Mesenchymal stem cell (in vitro differentiated cells and primary cell): ENCODE measurements at regions not wholly inside any gene's neighbourhood (a gene's known extent, or its start where the extent isn't known, plus 50 kb on each side); places are given as distances from the start of the nearest gene placed in this dataset.

Experiments used
- DNase-seq: peaks from one replicate; pipeline ENCODE4 v3.0.0-alpha.2; 2013
- H2AFZ ChIP-seq: one replicate; pipeline ENCODE4 v1.6.1; 2013; ENCODE audit warnings: low read depth, mild to moderate bottlenecking, control low read depth, inconsistent platforms, low read length, moderate library complexity
- H2AK5ac ChIP-seq: 2 replicates; pipeline ENCODE4 v1.6.1; 2013; ENCODE audit warnings: low read length, moderate library complexity, mild to moderate bottlenecking, inconsistent platforms; ENCODE audit not compliant: severe bottlenecking
- H2BK120ac ChIP-seq: one replicate; pipeline ENCODE4 v1.6.1; 2013; ENCODE audit warnings: low read depth, mild to moderate bottlenecking, inconsistent platforms, low read length, moderate library complexity
- H2BK12ac ChIP-seq, 2 experiments: one replicate each; pipeline ENCODE4 v1.6.1; 2013; ENCODE audit warnings: inconsistent platforms in 2 of 2, low read length in 2 of 2, mild to moderate bottlenecking in 2 of 2, moderate library complexity in 2 of 2, control low read depth in 1 of 2
- H2BK15ac ChIP-seq: one replicate; pipeline ENCODE4 v1.6.1; 2013; ENCODE audit warnings: mild to moderate bottlenecking, low read depth, inconsistent platforms; ENCODE audit not compliant: poor library complexity, severe bottlenecking
- H2BK5ac ChIP-seq: 2 replicates; pipeline ENCODE4 v1.6.1; 2013; ENCODE audit warnings: low read depth, mild to moderate bottlenecking, low read length, control low read depth, inconsistent platforms; ENCODE audit not compliant: poor library complexity, severe bottlenecking
- H3K14ac ChIP-seq, 2 experiments: one replicate each; pipeline ENCODE4 v1.6.1; 2013; ENCODE audit warnings: inconsistent platforms in 2 of 2, low read length in 2 of 2, control low read depth in 1 of 2, mild to moderate bottlenecking in 1 of 2, moderate library complexity in 1 of 2
- H3K18ac ChIP-seq, 2 experiments: one replicate each; pipeline ENCODE4 v1.6.1; 2013; ENCODE audit warnings: inconsistent platforms in 2 of 2, low read length in 2 of 2, control low read depth in 1 of 2, low read depth in 1 of 2, mild to moderate bottlenecking in 1 of 2
- H3K23ac ChIP-seq, 2 experiments: one replicate each; pipeline ENCODE4 v1.6.1; 2013; ENCODE audit warnings: inconsistent platforms in 2 of 2, low read length in 2 of 2, mild to moderate bottlenecking in 2 of 2, moderate library complexity in 2 of 2, control low read depth in 1 of 2
- H3K27ac ChIP-seq: 2 replicates; pipeline ENCODE4 v1.5.1; 2013; ENCODE audit warnings: mild to moderate bottlenecking, moderate library complexity, low read length, control low read depth, inconsistent platforms; ENCODE audit not compliant: poor library complexity, severe bottlenecking
- H3K27me3 ChIP-seq, 2 experiments: 2 replicates each; pipeline versions ENCODE4 v1.6.1 to v1.7.0; 2013; ENCODE audit warnings: low read length in 2 of 2, mild to moderate bottlenecking in 2 of 2, moderate library complexity in 2 of 2, control low read depth in 1 of 2, inconsistent platforms in 1 of 2; ENCODE audit not compliant: control insufficient read depth in 1 of 2, insufficient read depth in 1 of 2
- H3K36me3 ChIP-seq, 2 experiments: 2 replicates each; pipeline versions ENCODE4 v1.6.1 to v1.7.0; 2013; ENCODE audit warnings: low read length in 2 of 2, control low read depth in 1 of 2, inconsistent platforms in 1 of 2, low read depth in 1 of 2, mild to moderate bottlenecking in 1 of 2; ENCODE audit not compliant: insufficient read depth in 2 of 2, control insufficient read depth in 1 of 2
- H3K4ac ChIP-seq, 2 experiments: one replicate each; pipeline ENCODE4 v1.6.1; 2013; ENCODE audit warnings: inconsistent platforms in 2 of 2, low read length in 2 of 2, mild to moderate bottlenecking in 2 of 2, moderate library complexity in 2 of 2, control low read depth in 1 of 2, low read depth in 1 of 2
- H3K4me1 ChIP-seq: 2 replicates; pipeline ENCODE4 v1.6.1; 2013; ENCODE audit warnings: low read depth, low read length, control low read depth; ENCODE audit not compliant: control insufficient read depth, insufficient read depth
- H3K4me2 ChIP-seq: 2 replicates; pipeline ENCODE4 v1.6.1; 2013; ENCODE audit warnings: low read length, mild to moderate bottlenecking, inconsistent platforms; ENCODE audit not compliant: poor library complexity, severe bottlenecking
- H3K4me3 ChIP-seq, 2 experiments: 2 replicates each; pipeline versions ENCODE4 v1.5.1 to v1.7.0; 2013; ENCODE audit warnings: low read length in 2 of 2, mild to moderate bottlenecking in 2 of 2, control low read depth in 1 of 2, low read depth in 1 of 2; ENCODE audit not compliant: insufficient read depth in 1 of 2
- H3K79me1 ChIP-seq: replicated peaks from 2 replicates; pipeline ENCODE4 v1.6.1; 2013; ENCODE audit warnings: mild to moderate bottlenecking, control low read depth, low read length, inconsistent platforms; ENCODE audit not compliant: poor library complexity, severe bottlenecking
- H3K9ac ChIP-seq: 2 replicates; pipeline ENCODE4 v1.7.0; 2013; ENCODE audit warnings: mild to moderate bottlenecking, low read length, moderate library complexity
- H3K9me3 ChIP-seq: 2 replicates; pipeline ENCODE4 v1.7.0; 2013; ENCODE audit warnings: mild to moderate bottlenecking, low read length; ENCODE audit not compliant: control insufficient read depth
- H4K8ac ChIP-seq: one replicate; pipeline ENCODE4 v1.6.1; 2013; ENCODE audit warnings: inconsistent platforms, mild to moderate bottlenecking, low read length, moderate library complexity
- H4K91ac ChIP-seq: one replicate; pipeline ENCODE4 v1.6.1; 2013; ENCODE audit warnings: mild to moderate bottlenecking, low read length, inconsistent platforms
- WGBS: methylation state at CpG from one replicate; pipeline ENCODE4 v1.1.7; 2013; ENCODE audit warnings: mixed read lengths; 5-methylcytosine and 5-hydroxymethylcytosine counted together

DNA sequence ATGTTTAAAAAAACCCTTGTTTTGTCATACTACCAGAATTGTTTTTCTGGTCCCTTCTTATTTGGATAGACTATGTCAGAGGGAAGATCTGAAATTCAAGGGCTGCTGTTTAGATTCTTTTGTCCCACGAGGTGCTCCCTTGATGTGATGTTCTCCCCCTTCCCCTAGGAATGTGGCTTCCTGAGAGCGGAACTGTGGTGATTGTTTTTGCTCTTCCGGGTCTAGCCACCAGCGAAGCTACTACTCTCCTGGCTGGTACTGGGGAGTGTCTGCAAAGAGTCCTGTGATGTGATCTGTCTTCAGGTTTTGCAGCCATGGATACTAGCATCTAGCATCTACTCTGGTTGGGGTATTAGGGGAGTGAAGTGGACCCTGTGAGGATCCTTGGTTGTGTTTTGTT, 271.1 kb downstream of the DCAF12L2 start:
- H3K4ac ChIP-seq: no peak overlapping the region
- H3K9me3 ChIP-seq: peaks cover 8% of the 10 kb centered on the region
- H3K9ac ChIP-seq: no peak overlapping the region
- H2AFZ ChIP-seq: no peak overlapping the region
- H4K8ac ChIP-seq: no peak overlapping the region
- H2AK5ac ChIP-seq: no peak overlapping the region
- no peak overlapping the region for H3K4me3 ChIP-seq
- no peak for DNase-seq
- H2BK5ac ChIP-seq: no peak overlapping the region
- H3K79me1 ChIP-seq: no peaks in the 10 kb centered on the region
- no peak overlapping the region for H4K91ac ChIP-seq
- H2BK120ac ChIP-seq: no peak overlapping the region
- H3K36me3 ChIP-seq: no peaks in the 10 kb centered on the region
- H2BK12ac ChIP-seq: no peak overlapping the region
- H3K27me3 ChIP-seq: no peaks in the 10 kb centered on the region
- H3K18ac ChIP-seq: no peak overlapping the region
- WGBS: 72% methylated on average over 4 of the region's 4 CpGs
- H3K14ac ChIP-seq: no peak overlapping the region
- H3K27ac ChIP-seq: no peak overlapping the region
- no peak overlapping the region for H3K4me2 ChIP-seq
- H2BK15ac ChIP-seq: no peak overlapping the region
- no peaks in the 10 kb centered on the region for H3K4me1 ChIP-seq
- H3K23ac ChIP-seq: no peak overlapping the region

DNA sequence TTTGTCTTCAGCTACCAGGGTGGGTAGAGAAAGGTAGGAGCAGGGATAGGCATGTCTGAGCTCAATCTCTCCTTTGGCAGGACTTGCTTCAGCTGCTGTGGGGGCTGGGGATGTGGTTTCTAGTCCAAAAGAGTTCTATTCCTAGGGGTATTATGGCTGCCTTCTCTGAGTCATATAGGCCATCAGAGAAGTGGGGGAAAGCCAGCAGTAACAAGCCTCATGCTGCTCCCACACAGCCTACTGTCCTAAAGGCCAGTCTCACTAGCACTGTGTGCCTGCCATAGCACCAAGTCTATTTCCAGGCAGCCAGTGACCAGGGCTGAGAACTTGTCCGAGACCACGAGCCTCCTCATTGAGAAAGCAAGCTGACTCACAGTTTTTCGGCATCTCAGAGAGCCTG, 270.6 kb downstream of the DCAF12L2 start:
- H3K27me3 ChIP-seq: no peaks in the 10 kb centered on the region
- no peak overlapping the region for H3K14ac ChIP-seq
- no peak overlapping the region for H2BK12ac ChIP-seq
- H3K36me3 ChIP-seq: no peaks in the 10 kb centered on the region
- H3K4me1 ChIP-seq: no peaks in the 10 kb centered on the region
- no peak overlapping the region for H4K91ac ChIP-seq
- 58% methylated on average over 3 of the region's 3 CpGs for WGBS
- no peak overlapping the region for H3K4ac ChIP-seq
- H2BK15ac ChIP-seq: no peak overlapping the region
- no peak overlapping the region for H2BK120ac ChIP-seq
- H4K8ac ChIP-seq: no peak overlapping the region
- H2AFZ ChIP-seq: no peak overlapping the region
- no peak overlapping the region for H3K18ac ChIP-seq
- no peak overlapping the region for H2AK5ac ChIP-seq
- H3K9me3 ChIP-seq: peaks cover 8% of the 10 kb centered on the region
- H3K23ac ChIP-seq: no peak overlapping the region
- H3K9ac ChIP-seq: no peak overlapping the region
- H3K4me2 ChIP-seq: no peak overlapping the region
- H3K27ac ChIP-seq: no peak overlapping the region
- DNase-seq: no peak
- H3K4me3 ChIP-seq: no peak overlapping the region
- no peaks in the 10 kb centered on the region for H3K79me1 ChIP-seq
- no peak overlapping the region for H2BK5ac ChIP-seq

DNA sequence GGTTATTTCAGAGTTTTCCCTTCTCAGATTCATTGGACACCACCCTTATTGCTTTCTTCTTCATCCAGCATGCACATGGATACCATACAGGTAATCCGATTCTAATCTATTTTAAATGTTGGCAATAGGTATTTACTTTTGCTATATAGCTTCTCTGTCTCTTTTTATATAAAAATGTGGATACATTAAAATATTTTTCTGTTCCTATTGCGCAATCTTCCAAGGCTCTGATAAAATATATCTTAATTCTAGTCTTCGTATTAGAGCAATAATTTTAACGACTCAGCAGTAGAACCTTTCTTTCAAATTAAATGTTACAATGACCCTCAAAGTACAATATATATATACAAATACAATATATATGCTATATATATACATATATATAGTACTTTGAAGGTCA, 239.8 kb downstream of the DCAF12L2 start:
- no peak overlapping the region for H3K14ac ChIP-seq
- H3K9me3 ChIP-seq: peaks cover 8% of the 10 kb centered on the region
- H3K36me3 ChIP-seq: no peaks in the 10 kb centered on the region
- no peak overlapping the region for H2AK5ac ChIP-seq
- no peaks in the 10 kb centered on the region for H3K4me1 ChIP-seq
- no peak overlapping the region for H4K91ac ChIP-seq
- WGBS: no CpG with 5 or more reads among the region's 4 CpGs
- no peak overlapping the region for H3K27ac ChIP-seq
- H2AFZ ChIP-seq: no peak overlapping the region
- no peak overlapping the region for H2BK15ac ChIP-seq
- no peak overlapping the region for H3K23ac ChIP-seq
- H2BK5ac ChIP-seq: no peak overlapping the region
- no peak overlapping the region for H3K18ac ChIP-seq
- no peaks in the 10 kb centered on the region for H3K27me3 ChIP-seq
- H4K8ac ChIP-seq: no peak overlapping the region
- no peak overlapping the region for H3K4me2 ChIP-seq
- no peak for DNase-seq
- no peak overlapping the region for H2BK12ac ChIP-seq
- H2BK120ac ChIP-seq: no peak overlapping the region
- no peak overlapping the region for H3K4ac ChIP-seq
- H3K9ac ChIP-seq: no peak overlapping the region
- no peaks in the 10 kb centered on the region for H3K79me1 ChIP-seq
- H3K4me3 ChIP-seq: no peak overlapping the region

DNA sequence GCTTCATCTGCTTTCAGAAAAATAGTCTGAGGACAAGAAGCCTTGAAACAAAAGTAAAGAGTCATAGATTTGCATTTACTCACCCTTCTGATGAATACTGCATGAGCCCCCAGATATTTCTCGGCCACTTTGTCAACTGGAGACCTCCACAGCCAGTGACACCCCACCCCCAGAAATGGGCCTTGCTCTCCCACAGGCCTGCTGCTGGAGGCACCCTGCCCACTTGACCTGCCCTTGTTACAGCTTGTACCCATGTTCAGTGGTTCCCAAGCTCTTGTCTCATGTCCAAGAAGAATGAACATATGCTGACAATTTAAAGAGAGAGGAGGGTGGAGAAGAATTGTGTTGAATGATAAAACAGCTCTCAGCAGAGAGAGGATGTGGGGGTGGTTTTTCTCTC, 225.1 kb downstream of the DCAF12L2 start:
- Histone ChIP-seq H3K79me1 (no peaks in the 10 kb centered on the region), H3K4me3 (no peak overlapping the region), H2BK120ac (no peak overlapping the region), H2BK5ac (no peak overlapping the region), H3K9ac (no peak overlapping the region), H3K18ac (no peak overlapping the region), H3K27me3 (no peaks in the 10 kb centered on the region), H3K4ac (no peak overlapping the region), H3K23ac (no peak overlapping the region), H3K27ac (no peak overlapping the region), H3K36me3 (no peaks in the 10 kb centered on the region), H2AK5ac (no peak overlapping the region), H3K4me2 (no peak overlapping the region), H2BK15ac (no peak overlapping the region), H2BK12ac (no peak overlapping the region), H4K8ac (no peak overlapping the region), H4K91ac (no peak overlapping the region), H3K14ac (no peak overlapping the region), H3K4me1 (no peaks in the 10 kb centered on the region), H2AFZ (no peak overlapping the region), H3K9me3 (peaks cover 7% of the 10 kb centered on the region)
- no peak for DNase-seq
- WGBS: 77% methylated on average over 1 of the region's 1 CpG
